CD4-positive, alpha-beta T cell treated with Interleukin-1 beta for 1 hour (primary cell): ENCODE measurements at regions not wholly inside any gene's neighbourhood (a gene's known extent, or its start where the extent isn't known, plus 50 kb on each side); places are given as distances from the start of the nearest gene placed in this dataset.

Experiments
- DNase-seq, 2 donors: peaks; one replicate each; pipeline ENCODE4 v3.0.0-alpha.2; 2020 to 2022

DNA sequence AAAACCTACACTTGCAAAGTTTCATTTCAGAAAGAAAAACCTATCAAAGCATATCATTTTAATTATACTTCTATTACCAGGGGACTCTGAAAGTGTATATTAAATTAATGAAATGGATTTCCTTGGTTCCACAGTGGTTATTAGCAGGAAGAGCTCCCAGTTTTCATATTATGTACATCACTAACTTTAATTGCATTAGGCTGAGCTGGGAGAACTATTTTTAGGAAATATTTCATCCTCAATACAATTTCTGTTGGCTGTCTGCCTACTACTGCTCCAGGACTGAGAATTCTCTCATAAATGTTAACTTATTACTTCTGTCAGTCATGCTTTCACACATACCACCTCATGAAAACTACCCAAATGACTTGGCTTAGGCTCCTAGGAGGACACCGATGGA, 301.4 kb downstream of the CMPK2 start:
- DNase-seq, result no peak

GRCh38 chr2:6574121-6574520, 291.6 kb downstream of the CMPK2 start:
- DNase-seq, result no peak

- DNase-seq, result no peak
Measured at GRCh38 chr2:6576302-6576701, 289.4 kb downstream of the CMPK2 start.

GRCh38 chr2:6577960-6578359, 287.7 kb downstream of the CMPK2 start:
- DNase-seq, result no peak

DNA sequence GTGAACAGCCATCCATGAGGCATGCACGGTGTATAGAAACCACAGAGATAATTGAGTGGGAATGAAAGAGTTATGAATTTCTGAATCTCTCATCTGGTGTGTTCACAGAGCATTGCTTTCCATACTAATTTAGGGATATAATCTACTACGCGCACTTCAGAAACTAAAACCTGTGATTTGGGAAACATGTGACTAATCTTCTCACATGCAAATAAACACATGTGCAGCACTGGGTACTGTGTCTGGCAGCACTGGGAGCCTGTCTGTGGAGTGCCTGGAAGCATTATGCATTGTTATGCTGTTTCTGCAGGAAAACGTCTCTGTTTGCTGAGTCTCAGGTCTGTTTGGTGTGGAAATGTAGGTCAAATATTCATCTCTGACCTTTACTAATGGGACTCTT, 287.3 kb downstream of the CMPK2 start:
- no peak for DNase-seq

GRCh38 chr2:6579281-6579680, 286.4 kb downstream of the CMPK2 start:
- no peak for DNase-seq

GRCh38 chr2:6580982-6581381, 284.7 kb downstream of the CMPK2 start:
- no peak for DNase-seq

GRCh38 chr2:6589150-6589549, 276.6 kb downstream of the CMPK2 start:
- no peak for DNase-seq

DNA sequence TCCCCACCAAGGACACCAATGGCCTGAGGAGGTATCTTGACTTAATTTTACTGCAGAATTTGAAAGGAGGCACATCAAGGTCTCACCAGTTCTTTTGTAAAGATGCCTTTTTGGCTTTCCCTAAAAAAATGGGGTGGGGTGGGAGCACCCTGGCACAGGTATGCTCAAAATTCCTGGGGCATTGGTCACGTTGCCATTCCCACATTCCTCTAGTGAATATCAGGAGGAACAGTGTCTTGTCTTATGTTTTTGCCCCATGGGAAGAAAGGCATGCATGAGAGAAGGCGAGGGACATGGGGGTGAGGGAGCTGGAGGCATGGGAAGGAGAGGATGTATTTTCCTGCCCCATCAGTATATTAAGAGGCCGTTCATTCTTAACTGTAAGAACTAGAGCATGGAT, 275.3 kb downstream of the CMPK2 start:
- no peak for DNase-seq

GRCh38 chr2:6602471-6602870, 263.2 kb downstream of the CMPK2 start:
- DNase-seq, result no peak

- no peak for DNase-seq
Measured at GRCh38 chr2:6605836-6606505, 259.7 kb downstream of the CMPK2 start.

DNA sequence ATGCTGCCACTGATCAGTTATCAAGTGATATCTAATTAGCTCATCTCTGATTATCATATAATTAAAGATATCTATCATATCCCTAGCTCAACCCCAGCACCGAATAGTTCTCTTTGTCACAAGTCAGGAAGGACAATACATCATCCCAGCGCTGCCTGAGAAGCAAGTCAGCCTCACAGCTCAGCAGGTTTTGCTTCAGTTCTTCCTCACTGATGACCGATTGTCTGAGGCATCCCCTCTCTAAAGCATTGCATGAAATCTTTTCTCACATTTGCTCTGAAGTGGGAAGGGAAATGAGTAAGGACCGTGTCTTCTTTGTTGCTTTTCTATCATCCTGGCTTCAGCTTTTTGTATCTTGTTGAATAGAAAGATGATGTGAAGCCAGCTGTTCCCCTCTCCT, 247.9 kb downstream of the CMPK2 start:
- DNase-seq, result no peak

- no peak for DNase-seq
Measured at GRCh38 chr2:6618201-6618600, 247.5 kb downstream of the CMPK2 start.

DNA sequence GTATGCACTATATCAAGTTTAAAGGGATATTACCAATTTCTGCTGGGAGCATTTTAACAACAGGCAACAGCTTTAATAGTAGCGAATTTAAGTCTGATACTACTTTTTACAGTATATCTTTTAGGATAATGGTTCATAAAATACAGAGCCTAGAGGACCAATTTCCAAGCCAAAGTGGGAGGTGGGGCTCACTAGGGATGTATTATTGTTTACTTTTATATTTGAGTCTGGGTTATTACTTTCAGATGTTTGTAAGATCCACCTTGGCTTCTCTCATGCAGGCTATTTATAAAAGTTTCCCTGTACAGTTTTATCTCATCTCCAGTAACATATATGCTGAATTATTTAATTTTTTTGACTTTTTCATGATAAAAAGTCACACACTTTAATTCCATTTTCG, 242.0 kb downstream of the CMPK2 start:
- DNase-seq, result no peak

DNA sequence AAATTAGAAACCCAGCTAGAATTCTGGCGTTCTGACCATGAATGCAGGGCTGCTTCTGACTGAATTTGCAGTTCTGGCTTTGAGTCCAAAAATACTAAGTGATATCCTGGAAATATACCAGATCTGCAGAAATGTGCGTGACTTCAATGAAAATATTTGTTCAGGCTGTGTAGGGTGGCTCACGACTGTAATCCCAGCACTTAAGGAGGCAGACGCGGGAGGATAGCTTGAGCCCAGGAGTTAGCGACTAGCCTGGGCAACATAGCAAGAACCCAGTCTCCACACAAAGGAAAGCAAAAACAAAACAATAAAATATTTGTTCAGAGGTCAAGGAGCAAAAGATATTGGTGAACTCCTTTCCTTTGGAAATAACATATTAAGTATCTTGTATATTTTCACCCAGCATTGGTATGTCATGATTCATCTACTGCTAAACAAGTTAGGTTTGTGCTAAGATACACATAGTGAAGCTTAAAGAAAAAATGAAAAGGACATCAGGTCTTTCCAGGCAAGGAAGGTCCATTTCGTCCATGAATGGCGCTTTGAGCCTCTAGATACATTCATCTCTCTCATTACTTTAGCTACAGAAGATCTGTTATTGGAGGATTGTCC, 239.2 kb downstream of the CMPK2 start:
- DNase-seq, result no peak

DNA sequence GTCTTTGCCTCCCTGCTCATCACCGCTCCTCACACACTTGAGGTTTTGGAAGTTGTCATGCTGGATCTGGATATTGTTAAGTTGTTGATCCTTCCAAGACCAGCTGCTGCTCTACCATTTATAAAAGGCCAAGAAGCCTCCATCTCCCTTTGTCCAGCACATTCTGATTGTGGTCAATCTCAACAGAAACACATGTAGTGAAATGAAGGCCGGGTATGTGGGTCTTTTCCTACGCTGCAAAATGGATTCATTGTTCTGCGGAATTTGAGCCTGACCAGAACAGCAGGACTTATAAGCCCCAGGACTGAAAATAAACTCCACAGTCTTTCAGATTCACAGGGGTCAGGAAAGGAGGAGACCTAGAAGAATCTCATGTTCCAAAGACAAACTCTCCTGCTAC, 238.4 kb downstream of the CMPK2 start:
- no peak for DNase-seq

DNA sequence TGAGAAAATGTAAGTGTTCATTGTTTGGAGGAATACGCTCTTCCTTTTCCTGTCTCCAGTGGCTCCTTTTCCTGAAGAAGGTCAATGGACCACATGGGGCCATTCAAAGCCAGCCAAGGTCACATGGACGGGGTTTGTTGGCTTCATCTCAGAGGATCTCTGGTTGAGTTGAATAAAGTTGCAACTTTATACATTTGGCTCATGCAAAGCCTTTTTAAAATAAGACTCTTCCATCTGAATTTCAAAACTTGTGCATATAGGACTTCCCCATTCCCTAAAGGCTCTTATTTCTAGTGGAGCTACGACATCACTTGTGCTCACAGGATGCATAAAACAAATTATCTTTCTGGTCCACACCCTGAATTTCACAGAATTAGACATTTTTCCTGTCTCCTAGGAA, 235.5 kb downstream of the CMPK2 start:
- DNase-seq, result no peak

DNA sequence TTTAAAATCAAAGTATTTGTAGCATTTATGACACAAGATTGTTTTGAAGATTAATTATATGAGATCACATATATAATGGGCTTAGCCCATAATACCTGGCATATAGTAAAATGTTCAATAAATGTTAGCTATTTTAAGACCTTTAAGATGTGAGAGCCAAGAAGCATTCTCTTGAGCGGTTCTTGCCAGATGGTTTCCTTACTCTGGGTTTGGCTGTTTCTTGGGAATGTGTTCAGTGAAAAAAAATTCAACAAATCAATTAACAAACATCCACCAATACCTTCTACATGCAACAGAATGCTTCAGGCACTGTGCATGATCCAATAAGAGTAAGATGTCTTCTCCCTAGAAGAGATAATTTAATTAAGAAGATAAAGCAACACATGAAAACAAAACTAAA, 230.4 kb downstream of the CMPK2 start:
- DNase-seq, result no peak

DNA sequence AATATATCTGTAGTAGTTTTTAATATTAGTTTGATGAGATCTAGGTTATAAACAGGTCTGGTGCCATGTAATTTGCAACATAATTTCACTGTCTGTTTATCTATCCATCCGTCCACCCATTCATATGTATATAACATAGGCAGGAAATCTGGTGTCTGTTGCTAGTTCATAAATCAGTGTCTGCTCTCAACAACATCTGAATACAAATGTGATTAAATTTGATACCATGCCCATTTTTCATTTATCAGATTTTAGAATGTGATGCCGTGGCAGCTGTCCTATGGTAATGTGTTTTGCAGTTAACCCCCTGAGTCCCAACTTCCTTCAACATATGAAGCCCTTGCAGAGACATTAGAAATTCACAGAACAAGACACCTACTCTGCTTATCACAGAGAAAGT, 228.4 kb downstream of the CMPK2 start:
- DNase-seq, result no peak

- DNase-seq, result no peak
Measured at GRCh38 chr2:6639929-6640620, 225.6 kb downstream of the CMPK2 start.

DNA sequence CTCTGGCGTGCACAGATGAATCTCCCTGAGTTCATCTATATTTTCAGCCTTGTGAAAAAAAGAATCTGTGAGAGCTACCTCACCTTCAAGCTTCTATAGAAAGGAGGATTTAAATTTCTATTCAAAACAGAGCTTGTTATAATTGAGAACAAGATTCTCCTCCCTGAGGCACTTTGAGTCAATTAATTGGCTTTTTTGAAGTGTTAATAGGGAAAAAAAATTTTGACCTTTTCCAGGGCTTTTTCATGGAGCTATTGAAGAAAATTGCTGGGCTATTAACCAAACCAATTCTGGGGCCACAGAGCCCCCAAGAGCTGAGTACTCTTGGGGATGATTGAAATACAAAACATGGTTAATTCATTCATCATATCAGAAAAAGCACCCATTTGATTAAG, 225.1 kb downstream of the CMPK2 start:
- no peak for DNase-seq

DNA sequence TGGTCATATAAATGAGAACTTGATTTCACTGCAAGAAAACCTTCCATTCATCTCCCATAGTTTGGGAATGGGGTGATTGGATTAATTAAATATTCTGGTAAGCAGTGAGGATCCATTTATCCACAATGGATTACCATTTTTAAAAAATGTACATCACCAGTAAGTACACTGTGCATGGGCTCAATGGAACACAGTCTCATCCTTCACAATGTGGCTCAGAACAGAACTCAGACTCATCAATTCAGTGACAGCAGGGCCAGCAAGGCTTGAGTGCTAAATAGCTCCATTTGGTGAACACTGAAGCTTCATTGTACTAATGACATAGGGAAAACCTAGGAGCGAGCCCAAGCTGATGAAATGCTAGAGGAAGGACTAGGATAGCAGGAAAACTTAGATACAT, 223.8 kb downstream of the CMPK2 start:
- DNase-seq, result no peak

DNA sequence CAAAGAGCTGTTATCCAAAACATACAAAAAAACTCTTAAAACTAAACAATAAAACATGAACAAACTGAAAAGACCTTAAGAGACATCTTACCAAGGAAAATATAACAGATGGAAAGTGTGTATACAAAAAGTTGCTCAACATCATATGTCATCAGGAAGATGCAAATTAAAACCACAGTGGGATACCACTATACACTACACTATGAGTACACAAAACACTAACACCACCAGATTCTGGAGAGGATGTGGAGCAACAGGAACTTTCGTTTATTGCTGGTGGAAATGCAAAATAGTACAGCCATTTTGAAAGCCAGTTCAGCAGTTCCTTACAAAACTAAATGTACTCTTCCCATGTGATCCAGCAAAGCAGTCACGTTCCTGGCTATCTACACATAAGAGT, 221.4 kb downstream of the CMPK2 start:
- DNase-seq, result no peak

GRCh38 chr2:6645004-6645403, 220.7 kb downstream of the CMPK2 start:
- DNase-seq, result no peak

DNA sequence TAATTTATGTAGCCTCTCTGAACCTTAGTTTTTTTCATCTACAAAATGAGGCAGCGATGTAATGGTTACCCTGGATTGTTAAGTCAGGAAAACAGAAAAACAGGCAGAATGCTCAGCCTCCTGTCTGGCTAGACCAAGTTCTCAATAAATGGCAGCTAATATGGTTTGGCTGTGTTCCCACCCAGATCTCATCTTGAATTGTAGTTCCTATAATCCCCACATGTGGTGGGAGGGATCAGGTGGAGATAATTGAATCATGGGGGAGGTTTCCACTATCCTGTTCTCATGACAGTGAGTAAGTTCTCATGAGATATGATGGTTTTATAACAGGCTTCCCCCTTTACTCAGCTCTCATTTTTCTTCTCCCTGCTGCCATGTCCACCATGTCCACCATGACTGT, 220.0 kb downstream of the CMPK2 start:
- no peak for DNase-seq
